ENCODE measurements at regions not wholly inside any gene's neighbourhood (a gene's known extent, or its start where the extent isn't known, plus 50 kb on each side); places are given as distances from the start of the nearest gene placed in this dataset.
"Not testable (repeated sequence)": the region's sequence is repeated elsewhere in the genome, so short reads cannot be mapped to it uniquely, and the experiment has no call there.

- CTCF ChIA-PET: no interaction called here
- DNase-seq (ENCODE audit: low read depth, low spot score): no peak
Observed at GRCh38 chr2:158882297-158882696, 86.1 kb upstream of the TANC1 start.

DNA sequence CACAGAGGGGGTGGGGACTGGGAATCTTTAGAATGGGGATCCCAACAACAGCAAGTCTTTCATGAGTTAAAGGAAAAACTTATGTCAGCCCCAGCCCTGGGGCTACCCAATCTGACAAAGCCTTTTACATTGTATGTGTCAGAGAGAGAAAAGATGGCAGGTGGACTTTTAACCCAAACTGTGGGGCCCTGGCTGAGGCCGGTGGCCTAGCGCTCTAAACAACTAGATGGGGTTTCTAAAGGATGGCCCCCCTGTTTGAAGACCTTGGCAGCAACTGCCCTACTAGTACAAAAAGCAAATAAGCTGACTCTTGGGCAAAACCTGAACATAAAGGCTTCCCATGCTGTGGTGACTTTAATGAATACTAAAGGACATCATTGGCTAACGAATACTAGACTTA is 83.9 kb upstream of the TANC1 start:
- peaks cover 11% of the 10 kb centered on the region for H3K27me3 ChIP-seq (ENCODE audit: control insufficient read depth, insufficient read depth, low read length)
- H3K4me3 ChIP-seq (ENCODE audit: low read depth, low read length); H3K9me3 ChIP-seq (ENCODE audit: control insufficient read depth, insufficient read depth, low read length); CTCF ChIA-PET; POLR2A ChIA-PET; H3K27ac ChIP-seq (ENCODE audit: low read depth, low read length); DNase-seq (ENCODE audit: low read depth, low spot score): not testable (repeated sequence)

More at GRCh38 chr2:158882297-158882696, 86.1 kb upstream of the TANC1 start:
- POLR2A ChIA-PET: no interaction called here
- peaks cover 11% of the 10 kb centered on the region for H3K27me3 ChIP-seq (ENCODE audit: control insufficient read depth, insufficient read depth, low read length)
- no peak overlapping the region for H3K4me3 ChIP-seq (ENCODE audit: low read depth, low read length)
- TF ChIP-seq, protein P1, sequence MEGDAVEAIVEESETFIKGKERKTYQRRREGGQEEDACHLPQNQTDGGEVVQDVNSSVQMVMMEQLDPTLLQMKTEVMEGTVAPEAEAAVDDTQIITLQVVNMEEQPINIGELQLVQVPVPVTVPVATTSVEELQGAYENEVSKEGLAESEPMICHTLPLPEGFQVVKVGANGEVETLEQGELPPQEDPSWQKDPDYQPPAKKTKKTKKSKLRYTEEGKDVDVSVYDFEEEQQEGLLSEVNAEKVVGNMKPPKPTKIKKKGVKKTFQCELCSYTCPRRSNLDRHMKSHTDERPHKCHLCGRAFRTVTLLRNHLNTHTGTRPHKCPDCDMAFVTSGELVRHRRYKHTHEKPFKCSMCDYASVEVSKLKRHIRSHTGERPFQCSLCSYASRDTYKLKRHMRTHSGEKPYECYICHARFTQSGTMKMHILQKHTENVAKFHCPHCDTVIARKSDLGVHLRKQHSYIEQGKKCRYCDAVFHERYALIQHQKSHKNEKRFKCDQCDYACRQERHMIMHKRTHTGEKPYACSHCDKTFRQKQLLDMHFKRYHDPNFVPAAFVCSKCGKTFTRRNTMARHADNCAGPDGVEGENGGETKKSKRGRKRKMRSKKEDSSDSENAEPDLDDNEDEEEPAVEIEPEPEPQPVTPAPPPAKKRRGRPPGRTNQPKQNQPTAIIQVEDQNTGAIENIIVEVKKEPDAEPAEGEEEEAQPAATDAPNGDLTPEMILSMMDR (IDR thresholded peaks at IDR 0.05; ENCODE audit: low read depth, low read length): no peak
- no peaks in the 10 kb centered on the region for H3K9me3 ChIP-seq (ENCODE audit: control insufficient read depth, insufficient read depth, low read length)
- H3K27ac ChIP-seq (ENCODE audit: low read depth, low read length): no peak overlapping the region

- CTCF ChIA-PET; POLR2A ChIA-PET; DNase-seq (ENCODE audit: low read depth, low spot score); H3K4me3 ChIP-seq (ENCODE audit: low read depth, low read length); H3K9me3 ChIP-seq (ENCODE audit: control insufficient read depth, insufficient read depth, low read length); H3K27ac ChIP-seq (ENCODE audit: low read depth, low read length): not testable (repeated sequence)
- peaks cover 11% of the 10 kb centered on the region for H3K27me3 ChIP-seq (ENCODE audit: control insufficient read depth, insufficient read depth, low read length)
Observed at GRCh38 chr2:158885018-158885678, 83.3 kb upstream of the TANC1 start.

- H3K9me3 ChIP-seq (ENCODE audit: control insufficient read depth, insufficient read depth, low read length); H3K27ac ChIP-seq (ENCODE audit: low read depth, low read length); CTCF ChIA-PET; H3K4me3 ChIP-seq (ENCODE audit: low read depth, low read length); DNase-seq (ENCODE audit: low read depth, low spot score); POLR2A ChIA-PET: not testable (repeated sequence)
- peaks cover 11% of the 10 kb centered on the region for H3K27me3 ChIP-seq (ENCODE audit: control insufficient read depth, insufficient read depth, low read length)
Observed at GRCh38 chr2:158885679-158886050, 82.8 kb upstream of the TANC1 start.

GRCh38 chr2:158889135-158889853 is 79.1 kb upstream of the TANC1 start:
- TF ChIP-seq, protein P1 (IDR thresholded peaks at IDR 0.05; ENCODE audit: low read depth, low read length): no peak
- H3K4me3 ChIP-seq (ENCODE audit: low read depth, low read length): no peak overlapping the region
- ChIA-PET CTCF (no interaction called here), POLR2A (no interaction called here)
- H3K27me3 ChIP-seq (ENCODE audit: control insufficient read depth, insufficient read depth, low read length): peaks cover 2% of the 10 kb centered on the region
- H3K9me3 ChIP-seq (ENCODE audit: control insufficient read depth, insufficient read depth, low read length): no peaks in the 10 kb centered on the region
- DNase-seq (ENCODE audit: low read depth, low spot score): no peak
- H3K27ac ChIP-seq (ENCODE audit: low read depth, low read length): no peak overlapping the region

DNA sequence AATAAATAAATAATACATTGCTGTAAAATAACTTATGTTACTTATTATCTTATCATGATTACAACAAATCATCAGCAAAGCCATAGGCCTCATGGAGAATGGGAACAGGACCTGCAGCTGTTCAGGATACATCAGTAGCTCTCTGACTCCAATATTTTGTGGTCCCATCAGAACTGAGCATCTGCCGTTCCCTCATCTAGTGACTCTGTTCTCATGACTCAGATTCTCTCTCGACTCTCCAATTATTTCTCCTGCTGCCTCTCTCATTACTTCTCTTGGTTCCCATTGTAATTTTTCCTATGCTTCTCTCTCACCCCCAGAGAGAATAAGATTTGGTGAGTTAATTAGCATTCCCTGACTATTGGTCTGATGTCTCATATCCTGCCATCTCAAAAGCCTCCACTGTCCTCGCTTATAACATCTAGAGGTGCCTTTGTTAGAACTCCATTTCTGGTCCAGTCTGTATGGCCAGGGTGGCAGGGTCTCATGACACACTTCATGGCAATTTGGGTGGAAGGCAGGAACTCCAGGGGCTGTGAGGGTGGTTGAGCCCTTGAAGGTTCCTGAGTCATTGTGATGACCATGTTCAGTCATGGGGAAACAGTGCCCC is 78.0 kb upstream of the TANC1 start:
- no peak overlapping the region for H3K4me3 ChIP-seq (ENCODE audit: low read depth, low read length)
- DNase-seq (ENCODE audit: low read depth, low spot score): no peak
- POLR2A ChIA-PET: no interaction called here
- TF ChIP-seq, protein P1 (IDR thresholded peaks at IDR 0.05; ENCODE audit: low read depth, low read length): no peak
- H3K27ac ChIP-seq (ENCODE audit: low read depth, low read length): no peak overlapping the region
- CTCF ChIA-PET: interaction anchor here (1.2 kb wide), 1 partner anchor 228 kb away, joined by 9 read pairs; no protein-coding TSS in a partner anchor
- H3K9me3 ChIP-seq (ENCODE audit: control insufficient read depth, insufficient read depth, low read length): no peaks in the 10 kb centered on the region
- no peaks in the 10 kb centered on the region for H3K27me3 ChIP-seq (ENCODE audit: control insufficient read depth, insufficient read depth, low read length)
